ENCODE measurements at regions not wholly inside any gene's neighbourhood (a gene's known extent, or its start where the extent isn't known, plus 50 kb on each side); places are given as distances from the start of the nearest gene placed in this dataset.

GRCh38 chr16:51085271-51085670 is 65.8 kb downstream of the SALL1 start:
- no peak for DNase-seq

- DNase-seq = peak; percentile 6
Observed at GRCh38 chr16:51084074-51084928, 66.8 kb downstream of the SALL1 start.

DNA sequence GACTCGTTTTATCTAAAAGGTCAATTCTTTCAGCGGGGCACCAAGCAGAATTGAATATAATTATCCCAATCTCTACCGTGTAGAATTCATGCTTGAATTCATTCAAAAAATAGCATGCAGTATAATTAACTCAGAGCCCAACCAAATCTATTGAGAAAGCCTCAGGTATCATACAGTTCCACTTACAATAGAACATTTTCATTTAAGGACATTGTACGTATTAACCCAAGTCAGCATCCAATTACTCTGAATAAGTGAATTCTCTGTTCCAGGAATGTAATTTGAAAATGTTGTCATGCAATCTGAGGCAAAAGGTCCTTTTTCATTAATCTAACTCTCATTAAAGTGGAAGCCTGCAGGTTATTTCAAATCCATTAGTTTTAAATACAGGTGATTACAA is 78.5 kb downstream of the SALL1 start:
- DNase-seq = no peak

GRCh38 chr16:51071326-51071725 is 79.7 kb downstream of the SALL1 start:
- no peak for DNase-seq

DNA sequence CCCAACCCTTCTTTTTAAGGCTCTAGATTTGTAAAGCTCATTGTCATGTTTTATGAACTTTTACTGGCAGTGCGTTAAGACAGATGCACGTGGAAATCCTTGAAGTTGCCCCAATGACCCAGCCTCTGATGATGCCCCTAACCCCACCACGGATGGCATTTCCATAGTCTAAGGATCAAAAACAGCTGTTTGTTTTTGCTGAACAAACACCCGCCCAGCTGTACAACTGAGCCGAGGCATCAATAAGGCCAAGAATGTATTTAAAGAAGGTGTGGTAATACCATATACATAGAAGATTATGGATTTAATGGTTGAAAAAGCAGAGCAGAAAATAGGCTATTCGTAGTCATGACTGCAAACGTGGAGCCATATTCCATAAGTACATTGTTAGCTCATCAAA is 83.7 kb downstream of the SALL1 start:
- no peak for DNase-seq

DNA sequence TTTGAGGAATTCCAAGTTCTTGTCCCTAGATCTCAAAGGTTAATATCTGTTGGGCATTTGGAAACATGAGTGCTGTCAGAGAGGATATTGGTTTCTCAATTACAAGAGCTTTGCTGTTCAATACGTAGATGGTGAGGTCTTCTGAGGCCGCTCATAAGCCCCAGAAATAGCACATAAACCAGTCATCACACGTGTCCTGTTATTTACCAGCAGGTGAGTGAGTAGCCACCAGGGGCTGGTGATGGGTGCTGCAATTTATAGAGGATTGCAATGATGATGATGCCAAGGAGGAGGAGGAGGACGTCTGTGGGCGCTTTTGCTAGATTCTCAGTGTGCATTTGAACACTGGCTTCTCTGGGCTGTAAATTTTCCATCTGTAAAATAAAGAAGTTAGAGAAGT is 89.0 kb downstream of the SALL1 start:
- no peak for DNase-seq

GRCh38 chr16:51061328-51061727 is 89.7 kb downstream of the SALL1 start:
- DNase-seq = no peak

DNA sequence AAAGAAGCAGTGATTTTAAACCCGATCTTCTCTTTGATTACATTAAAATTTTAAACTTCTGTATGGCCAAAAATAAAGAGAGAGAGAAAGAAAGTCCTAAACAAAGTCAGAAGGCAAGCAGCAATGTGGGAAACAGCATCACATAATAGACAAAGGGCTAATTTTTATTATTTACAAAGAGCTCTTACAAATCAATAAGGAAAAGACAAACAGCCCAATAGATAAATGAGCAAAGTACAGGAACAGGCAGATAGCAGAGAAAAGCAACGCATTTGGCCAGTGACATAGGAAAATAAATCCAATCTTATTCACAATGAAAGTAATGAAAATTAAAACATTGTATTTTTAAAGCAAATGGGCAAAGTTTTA is 93.1 kb downstream of the SALL1 start:
- no peak for DNase-seq

GRCh38 chr16:51057102-51057793 is 93.8 kb downstream of the SALL1 start:
- no peak for DNase-seq

DNA sequence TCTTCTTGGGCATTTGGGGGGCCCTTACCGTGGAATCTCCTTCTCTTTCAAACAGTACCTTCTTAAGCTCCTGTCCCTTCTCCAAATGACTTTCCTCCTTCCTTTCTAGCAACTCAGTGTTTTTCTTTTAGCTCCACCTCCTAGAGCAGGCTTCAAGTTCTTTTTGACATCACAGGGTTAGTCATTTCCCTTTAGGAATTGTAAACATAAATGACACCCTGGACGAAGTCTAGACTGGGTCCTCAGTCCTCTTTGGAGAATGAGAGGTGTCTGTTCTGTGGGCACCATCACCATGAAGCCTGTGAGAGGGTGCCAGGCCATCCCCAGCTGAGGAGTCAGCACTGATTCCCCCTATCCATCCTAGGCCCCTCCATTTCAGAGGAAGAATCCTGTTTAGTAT is 94.7 kb downstream of the SALL1 start:
- no peak for DNase-seq

- no peak for DNase-seq
Observed at GRCh38 chr16:51055434-51055833, 95.6 kb downstream of the SALL1 start.

DNA sequence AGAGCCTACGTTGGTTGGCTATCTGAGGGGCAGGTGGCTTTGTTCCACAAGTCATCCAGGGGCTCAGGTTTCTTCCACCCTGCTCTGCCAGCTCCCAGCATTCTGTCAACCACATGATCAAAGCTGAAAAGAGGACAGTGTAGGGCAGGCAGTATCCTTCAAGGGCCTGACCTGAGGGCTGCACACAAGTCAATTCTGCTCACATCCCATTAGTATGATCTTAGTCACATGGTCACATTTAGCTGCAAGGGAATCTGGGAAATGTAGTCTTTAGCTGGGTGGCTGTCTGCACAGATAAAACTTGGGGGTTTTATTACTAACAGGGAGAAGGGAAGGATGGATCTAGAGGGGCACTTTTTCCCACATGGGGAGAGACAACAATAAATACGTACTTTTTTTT is 97.3 kb downstream of the SALL1 start:
- DNase-seq = no peak

DNA sequence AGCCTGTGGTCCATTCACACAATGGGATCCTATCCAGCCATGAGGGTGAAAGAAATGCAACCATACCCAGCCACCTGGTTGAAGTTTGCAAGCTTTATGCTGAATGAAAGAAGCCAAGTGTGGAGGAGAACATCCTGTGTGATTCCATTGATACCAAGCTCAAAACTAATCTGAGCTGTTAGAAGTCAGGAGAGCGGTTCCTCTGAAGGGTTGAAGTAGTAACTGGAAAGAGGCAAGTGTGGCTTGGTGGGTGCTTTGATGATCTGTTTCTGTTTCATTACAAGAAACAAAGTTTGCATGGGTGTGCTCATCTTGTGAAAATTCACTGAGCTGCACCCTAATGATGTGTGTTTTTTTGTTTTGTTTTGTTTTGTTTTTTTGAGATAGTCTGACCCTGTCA is 99.4 kb downstream of the SALL1 start:
- no peak for DNase-seq

DNA sequence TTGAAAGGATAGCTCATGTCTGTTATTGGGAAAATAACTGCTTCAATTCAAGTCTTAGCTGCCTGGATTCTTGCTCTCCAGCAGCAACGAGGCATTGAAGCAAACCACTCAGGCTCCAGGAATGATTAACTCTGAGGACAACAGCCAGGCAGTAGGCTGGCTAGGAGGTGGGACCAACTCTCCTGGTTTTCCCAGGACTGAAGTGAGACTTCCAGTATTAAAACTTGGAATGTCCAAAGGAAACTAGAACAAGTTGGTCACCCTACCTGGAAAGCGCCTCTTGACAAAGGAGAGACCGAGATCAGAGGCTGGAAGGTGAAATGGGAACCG is 100.7 kb downstream of the SALL1 start:
- no peak for DNase-seq

- no peak for DNase-seq
Observed at GRCh38 chr16:51049678-51050376, 101.2 kb downstream of the SALL1 start.

DNA sequence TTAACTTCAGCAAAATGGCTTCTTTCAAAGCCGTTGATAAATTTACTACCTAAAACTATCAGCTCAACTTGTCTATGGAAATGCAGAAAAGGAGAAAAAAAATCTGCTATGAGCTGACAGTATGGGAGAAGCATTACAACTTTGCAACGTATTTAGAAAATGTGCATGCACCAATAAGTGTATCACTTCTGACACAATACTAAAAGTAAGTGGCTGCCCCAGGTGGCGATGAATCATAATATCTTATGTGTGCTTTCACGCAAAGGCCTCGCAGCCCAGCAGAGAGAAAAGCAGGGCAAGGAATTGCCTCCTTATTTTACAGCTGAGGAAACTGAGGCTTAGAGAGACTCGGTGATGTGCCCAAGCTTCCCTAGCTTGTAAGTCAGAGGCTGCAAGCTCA is 101.8 kb downstream of the SALL1 start:
- no peak for DNase-seq

DNA sequence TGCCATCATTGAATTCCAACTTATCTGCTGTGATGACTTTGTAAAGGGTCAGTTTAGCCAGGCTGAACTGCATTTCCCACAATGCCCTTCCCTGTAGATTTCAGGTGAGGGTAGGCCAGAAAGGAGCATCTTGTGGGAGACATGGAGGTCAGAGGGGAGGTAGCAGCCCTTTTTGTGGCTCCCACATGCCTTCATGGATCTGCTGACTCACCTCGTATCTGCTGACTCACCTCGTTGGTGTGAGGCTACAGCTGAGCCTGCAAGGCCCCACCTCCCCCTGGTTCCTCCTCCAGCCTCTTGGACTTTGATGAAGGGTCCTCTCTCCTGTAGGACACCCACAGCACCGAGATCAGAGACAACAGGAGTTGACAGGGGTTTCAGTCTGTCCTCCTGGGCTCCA is 102.5 kb downstream of the SALL1 start:
- peak; percentile 11 for DNase-seq

DNA sequence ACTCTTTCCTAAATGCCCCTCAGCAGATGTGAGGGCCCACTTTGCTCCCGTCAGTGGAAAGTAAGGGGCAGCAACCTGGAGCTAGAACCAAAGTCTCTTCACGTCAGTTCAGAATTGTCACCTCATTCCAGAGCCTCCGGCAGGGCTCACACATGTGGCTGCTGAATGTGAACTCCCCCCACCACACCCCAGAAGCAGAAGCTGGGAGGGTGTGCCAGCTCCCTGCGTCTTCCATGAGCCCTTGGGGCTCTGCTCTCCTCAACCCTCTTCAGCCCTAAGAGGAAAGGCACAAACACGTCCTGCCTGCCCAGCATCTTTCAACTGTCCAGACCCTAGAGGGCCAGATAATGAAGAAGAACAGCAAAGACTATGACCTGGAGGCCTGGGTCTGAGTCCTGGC is 105.3 kb downstream of the SALL1 start:
- DNase-seq = no peak

DNA sequence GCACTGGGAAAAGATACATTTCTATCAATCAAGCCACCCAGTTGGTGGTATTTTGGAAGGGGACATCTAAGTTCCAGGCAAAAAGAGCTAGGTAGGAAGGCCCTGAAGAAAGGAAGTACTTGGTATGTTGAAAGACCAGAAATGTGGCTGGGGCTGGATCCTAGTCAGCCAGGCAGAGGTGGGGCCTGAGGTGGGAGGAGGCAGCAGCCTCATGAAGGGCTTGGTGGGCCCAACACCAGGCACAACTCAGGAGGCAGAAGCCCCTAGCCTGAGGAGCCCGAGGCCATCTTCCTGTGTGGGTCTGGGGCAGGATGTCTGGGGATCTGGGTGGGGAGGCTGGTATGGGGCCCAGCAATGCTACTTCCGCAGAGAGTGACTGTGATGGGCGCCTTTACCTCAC is 105.9 kb downstream of the SALL1 start:
- DNase-seq = no peak

DNA sequence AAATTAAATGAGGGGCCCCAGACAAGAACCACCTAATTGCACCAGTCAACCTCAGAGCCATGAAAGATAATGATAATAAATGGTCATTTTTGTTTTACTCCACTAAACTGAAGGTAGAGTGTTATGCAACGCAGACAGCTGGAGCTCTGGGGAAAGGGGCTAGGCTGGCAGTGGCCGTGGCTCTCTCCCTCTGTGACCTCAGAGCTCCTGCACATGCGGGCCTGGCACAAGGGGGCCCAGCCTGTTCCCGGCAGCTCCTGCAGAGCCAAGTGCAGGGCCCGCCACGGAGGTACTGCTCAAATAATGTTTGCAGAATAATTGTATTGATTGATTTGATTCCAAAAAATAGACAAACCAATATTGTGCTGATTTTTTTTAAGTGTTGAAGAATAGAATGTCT is 109.5 kb downstream of the SALL1 start:
- no peak for DNase-seq

GRCh38 chr16:51040637-51041036 is 110.4 kb downstream of the SALL1 start:
- no peak for DNase-seq

- DNase-seq = no peak
Observed at GRCh38 chr16:51039638-51040331, 111.3 kb downstream of the SALL1 start.

DNA sequence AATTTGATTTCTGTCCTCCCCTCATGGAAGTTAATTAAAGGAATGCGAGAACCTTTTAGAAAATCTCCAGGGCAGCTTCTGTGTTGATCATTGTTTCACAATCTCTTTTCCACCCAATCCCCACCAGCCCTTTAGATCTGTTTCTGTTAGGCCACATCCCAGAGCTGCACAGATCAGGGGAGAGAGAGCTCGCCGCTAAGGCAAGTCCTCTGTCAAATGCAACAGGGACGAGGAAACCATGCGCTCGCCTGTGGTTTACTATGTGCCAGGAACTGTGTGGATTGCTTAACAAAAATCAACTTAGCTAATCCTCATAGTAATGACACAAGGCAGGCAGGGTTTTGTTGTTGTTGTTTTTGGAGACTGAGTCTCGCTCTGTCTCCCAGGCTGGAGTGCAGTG is 115.4 kb downstream of the SALL1 start:
- DNase-seq = no peak

GRCh38 chr16:51035110-51035498 is 116.0 kb downstream of the SALL1 start:
- peak; percentile 3 for DNase-seq
